ENCODE measurements at regions not wholly inside any gene's neighbourhood (a gene's known extent, or its start where the extent isn't known, plus 50 kb on each side); places are given as distances from the start of the nearest gene placed in this dataset.

GRCh38 chr12:127428420-127428819, 838.5 kb upstream of the TMEM132C start:
- Mint-ChIP-seq H3K4me1 (ENCODE audit: insufficient read depth, unreplicated experiment) (no peaks in the 10 kb centered on the region), H3K27me3 (ENCODE audit: insufficient read depth, unreplicated experiment) (no peaks in the 10 kb centered on the region), H3K27ac (ENCODE audit: low read depth, unreplicated experiment) (no peak overlapping the region), H3K36me3 (ENCODE audit: insufficient read depth, unreplicated experiment) (no peaks in the 10 kb centered on the region), H3K9me3 (ENCODE audit: unreplicated experiment) (no peaks in the 10 kb centered on the region), H3K4me3 (ENCODE audit: unreplicated experiment) (no peak overlapping the region)
- ChIA-PET POLR2A (no interaction called here), CTCF (no interaction called here)
- TF ChIP-seq CTCF (IDR thresholded peaks at IDR 0.05; ENCODE audit: unreplicated experiment) = no peak
- BruUV-seq (replicated peaks) = no TSS peak
- no peak for DNase-seq (ENCODE audit: unreplicated experiment)
- intact Hi-C loops (cut with micrococcal nuclease) = no loop called here

GRCh38 chr12:127429551-127430285, 837.3 kb upstream of the TMEM132C start:
- ChIA-PET CTCF (no interaction called here), POLR2A (no interaction called here)
- no peak for TF ChIP-seq CTCF (IDR thresholded peaks at IDR 0.05; ENCODE audit: unreplicated experiment)
- no peaks in the 10 kb centered on the region for H3K27me3 Mint-ChIP-seq (ENCODE audit: insufficient read depth, unreplicated experiment)
- intact Hi-C loops (cut with micrococcal nuclease) = no loop called here
- H3K4me1 Mint-ChIP-seq (ENCODE audit: insufficient read depth, unreplicated experiment) = no peaks in the 10 kb centered on the region
- no peaks in the 10 kb centered on the region for H3K9me3 Mint-ChIP-seq (ENCODE audit: unreplicated experiment)
- no peak for DNase-seq (ENCODE audit: unreplicated experiment)
- H3K36me3 Mint-ChIP-seq (ENCODE audit: insufficient read depth, unreplicated experiment) = no peaks in the 10 kb centered on the region
- no peak overlapping the region for H3K4me3 Mint-ChIP-seq (ENCODE audit: unreplicated experiment)
- no peak overlapping the region for H3K27ac Mint-ChIP-seq (ENCODE audit: low read depth, unreplicated experiment)
- no TSS peak for BruUV-seq (replicated peaks)

GRCh38 chr12:127430401-127430800, 836.6 kb upstream of the TMEM132C start:
- peaks cover 4% of the 10 kb centered on the region for H3K9me3 Mint-ChIP-seq (ENCODE audit: unreplicated experiment)
- no peak for TF ChIP-seq CTCF (IDR thresholded peaks at IDR 0.05; ENCODE audit: unreplicated experiment)

GRCh38 chr12:127431177-127431576, 835.8 kb upstream of the TMEM132C start:
- no peak for DNase-seq (ENCODE audit: unreplicated experiment)
- H3K27ac Mint-ChIP-seq (ENCODE audit: low read depth, unreplicated experiment) = no peak overlapping the region
- intact Hi-C loops (cut with micrococcal nuclease) = no loop called here
- POLR2A ChIA-PET = no interaction called here
- H3K27me3 Mint-ChIP-seq (ENCODE audit: insufficient read depth, unreplicated experiment) = no peaks in the 10 kb centered on the region
- H3K4me1 Mint-ChIP-seq (ENCODE audit: insufficient read depth, unreplicated experiment) = no peaks in the 10 kb centered on the region
- CTCF ChIA-PET = no interaction called here
- H3K4me3 Mint-ChIP-seq (ENCODE audit: unreplicated experiment) = no peak overlapping the region
- peaks cover 8% of the 10 kb centered on the region for H3K9me3 Mint-ChIP-seq (ENCODE audit: unreplicated experiment)
- no peak for TF ChIP-seq CTCF (IDR thresholded peaks at IDR 0.05; ENCODE audit: unreplicated experiment)
- H3K36me3 Mint-ChIP-seq (ENCODE audit: insufficient read depth, unreplicated experiment) = no peaks in the 10 kb centered on the region
- no TSS peak for BruUV-seq (replicated peaks)

More at GRCh38 chr12:127430401-127430800, 836.6 kb upstream of the TMEM132C start:
- no TSS peak for BruUV-seq (replicated peaks)
- DNase-seq (ENCODE audit: unreplicated experiment) = no peak
- intact Hi-C loops (cut with micrococcal nuclease) = no loop called here
- no peak overlapping the region for H3K27ac Mint-ChIP-seq (ENCODE audit: low read depth, unreplicated experiment)
- H3K4me3 Mint-ChIP-seq (ENCODE audit: unreplicated experiment) = no peak overlapping the region
- CTCF ChIA-PET = no interaction called here
- POLR2A ChIA-PET = no interaction called here
- H3K27me3 Mint-ChIP-seq (ENCODE audit: insufficient read depth, unreplicated experiment) = no peaks in the 10 kb centered on the region
- H3K4me1 Mint-ChIP-seq (ENCODE audit: insufficient read depth, unreplicated experiment) = no peaks in the 10 kb centered on the region
- H3K36me3 Mint-ChIP-seq (ENCODE audit: insufficient read depth, unreplicated experiment) = no peaks in the 10 kb centered on the region
